IMR-90 (cell line): ENCODE measurements at regions not wholly inside any gene's neighbourhood (a gene's known extent, or its start where the extent isn't known, plus 50 kb on each side); places are given as distances from the start of the nearest gene placed in this dataset.

Source experiments
- ATAC-seq: fragments of 200-7000 bp; cut with Tn5 transposase; 2 replicates; pipeline ENCODE4 v1.9.1; 2020; ENCODE audit warnings: low read depth, mild to moderate bottlenecking, moderate library complexity
- BruUV-seq: library from RNA; stranded (reverse); fragments of 400-500 nt; replicated peaks from 2 replicates; lab custom pipeline; 2021; lab: Mats Ljungman, UMichigan
- CTCF ChIA-PET: fragments of 300-600 bp; formaldehyde crosslinking; extraction: SDS; loops from one replicate; lab custom pipeline; 2021; ENCODE audit warnings: antibody characterized with exemption; lab: Yijun Ruan, JAX
- POLR2A ChIA-PET: fragments of 300-600 bp; sonication (Branson Sonifier 250); formaldehyde crosslinking; loops from one replicate; lab custom pipeline; 2022; ENCODE audit warnings: antibody characterized with exemption; ENCODE audit not compliant: unreplicated experiment; lab: Charles Lee
- DNase-seq: peaks from one replicate; pipeline ENCODE4 v3.0.0; 2013
- H2AFZ ChIP-seq: replicated peaks from 2 replicates; pipeline ENCODE3; 2013; ENCODE audit warnings: low read length, mild to moderate bottlenecking; ENCODE audit not compliant: poor library complexity
- H2AK5ac ChIP-seq: 2 replicates; pipeline ENCODE4 v1.6.1; 2013; ENCODE audit warnings: low read depth, low read length, inconsistent platforms
- H2AK9ac ChIP-seq: replicated peaks from 2 replicates; pipeline ENCODE3; 2013; ENCODE audit warnings: mild to moderate bottlenecking, low read depth, low read length, moderate library complexity; ENCODE audit not compliant: poor library complexity
- H2BK120ac ChIP-seq: 2 replicates; pipeline ENCODE4 v1.6.1; 2013; ENCODE audit warnings: low read depth, low read length, inconsistent platforms
- H2BK15ac ChIP-seq: 3 replicates; pipeline ENCODE4 v1.6.1; 2013; ENCODE audit warnings: low read depth, low read length, inconsistent platforms
- H2BK20ac ChIP-seq: 2 replicates; pipeline ENCODE4 v1.6.1; 2013; ENCODE audit warnings: low read depth, mild to moderate bottlenecking, inconsistent platforms, low read length, moderate library complexity
- H2BK5ac ChIP-seq: 2 replicates; pipeline ENCODE4 v1.6.1; 2013; ENCODE audit warnings: mild to moderate bottlenecking, low read depth, low read length, inconsistent platforms; ENCODE audit not compliant: poor library complexity, severe bottlenecking
- H3K14ac ChIP-seq: replicated peaks from 2 replicates; pipeline ENCODE4 v1.6.1; 2013; ENCODE audit warnings: low read depth, low read length, inconsistent platforms
- H3K18ac ChIP-seq: 2 replicates; pipeline ENCODE4 v1.6.1; 2013; ENCODE audit warnings: low read depth, low read length, control low read depth
- H3K23ac ChIP-seq: 2 replicates; pipeline ENCODE4 v1.6.1; 2013; ENCODE audit warnings: low read depth, low read length, inconsistent platforms
- H3K27ac ChIP-seq: 2 replicates; pipeline ENCODE4 v1.5.1; 2013; ENCODE audit warnings: mild to moderate bottlenecking, control low read depth, low read length; ENCODE audit not compliant: insufficient read depth
- H3K27me3 ChIP-seq: 2 replicates; pipeline ENCODE4 v1.6.1; 2013; ENCODE audit warnings: low read length; ENCODE audit not compliant: control insufficient read depth, insufficient read depth
- H3K36me3 ChIP-seq: 2 replicates; pipeline ENCODE4 v1.6.1; 2013; ENCODE audit warnings: low read length, mixed read lengths; ENCODE audit not compliant: control insufficient read depth, insufficient read depth
- H3K4ac ChIP-seq: 2 replicates; pipeline ENCODE4 v1.6.1; 2013; ENCODE audit warnings: low read depth, low read length, inconsistent platforms
- H3K4me1 ChIP-seq: 2 replicates; pipeline ENCODE4 v1.6.1; 2013; ENCODE audit warnings: low read length, mixed read lengths; ENCODE audit not compliant: control insufficient read depth, insufficient read depth
- H3K4me2 ChIP-seq: 2 replicates; pipeline ENCODE4 v1.6.1; 2013; ENCODE audit warnings: low read depth, mild to moderate bottlenecking, control low read depth, low read length, moderate library complexity
- H3K4me3 ChIP-seq: 2 replicates; pipeline ENCODE4 v1.5.1; 2013; ENCODE audit warnings: low read depth, mild to moderate bottlenecking, control low read depth, low read length, moderate library complexity; ENCODE audit not compliant: insufficient read depth
- H3K56ac ChIP-seq: 2 replicates; pipeline ENCODE4 v1.6.1; 2013; ENCODE audit warnings: low read length, inconsistent platforms; ENCODE audit not compliant: insufficient read depth; ENCODE audit errors: extremely low read depth
- H3K79me1 ChIP-seq, 2 experiments: 2 replicates each; pipeline ENCODE4 v1.6.1; 2013; ENCODE audit warnings: low read length in 2 of 2, inconsistent platforms in 1 of 2, low read depth in 1 of 2
- H3K9ac ChIP-seq: 2 replicates; pipeline ENCODE4 v1.6.1; 2013; ENCODE audit warnings: low read depth, low read length, control low read depth
- H3K9me1 ChIP-seq: 2 replicates; pipeline ENCODE4 v1.6.1; 2013; ENCODE audit warnings: low read length, inconsistent platforms; ENCODE audit not compliant: insufficient read depth
- H3K9me3 ChIP-seq: 2 replicates; pipeline ENCODE4 v1.6.1; 2013; ENCODE audit warnings: low read length; ENCODE audit not compliant: control insufficient read depth, insufficient read depth
- H4K20me1 ChIP-seq: 2 replicates; pipeline ENCODE4 v1.6.1; 2013; ENCODE audit warnings: low read length, inconsistent platforms; ENCODE audit not compliant: insufficient read depth
- H4K5ac ChIP-seq: 2 replicates; pipeline ENCODE4 v1.6.1; 2013; ENCODE audit warnings: mild to moderate bottlenecking, low read depth, low read length, control low read depth
- H4K8ac ChIP-seq, 2 experiments: 2 replicates each; pipeline ENCODE4 v1.6.1; 2013; ENCODE audit warnings: low read depth in 2 of 2, low read length in 2 of 2, control low read depth in 1 of 2, inconsistent platforms in 1 of 2
- H4K91ac ChIP-seq: 2 replicates; pipeline ENCODE4 v1.6.1; 2013; ENCODE audit warnings: low read depth, low read length, inconsistent platforms; ENCODE audit not compliant: insufficient read depth
- BHLHE40 ChIP-seq: fragments of 150-350 bp; IDR thresholded peaks from 2 replicates; pipeline ENCODE4 v1.6.1; 2016; ENCODE audit warnings: mild to moderate bottlenecking, low read depth, low read length
- CEBPB ChIP-seq: IDR thresholded peaks from 2 replicates; pipeline ENCODE4 v1.6.1; 2012; ENCODE audit warnings: low read depth, low read length, improper control_type of control experiment
- CHD1 ChIP-seq: IDR thresholded peaks from 2 replicates; pipeline ENCODE4 v1.6.1; 2012; ENCODE audit warnings: low read depth, low read length, improper control_type of control experiment
- CTCF ChIP-seq: conservative IDR thresholded peaks from 2 replicates; pipeline ENCODE4 v1.5.1; 2012; ENCODE audit warnings: mild to moderate bottlenecking, low read depth, low read length, improper control_type of control experiment
- ELK1 ChIP-seq: fragments of 150-350 bp; IDR thresholded peaks from 2 replicates; pipeline ENCODE4 v1.6.1; 2016; ENCODE audit warnings: low read depth, mild to moderate bottlenecking, low read length, moderate library complexity, borderline replicate concordance
- FOS ChIP-seq: fragments of 150-350 bp; IDR thresholded peaks from 2 replicates; pipeline ENCODE4 v1.6.1; 2016; ENCODE audit warnings: low read depth, low read length
- MAFK ChIP-seq: IDR thresholded peaks from 2 replicates; pipeline ENCODE4 v1.6.1; 2012; ENCODE audit warnings: low read depth, low read length, improper control_type of control experiment
- MAZ ChIP-seq: IDR thresholded peaks from 2 replicates; pipeline ENCODE4 v1.6.1; 2012; ENCODE audit warnings: low read depth, mild to moderate bottlenecking, low read length, improper control_type of control experiment, moderate library complexity, borderline replicate concordance
- MXI1 ChIP-seq: IDR thresholded peaks from 2 replicates; pipeline ENCODE4 v1.6.1; 2012; ENCODE audit warnings: low read depth, mild to moderate bottlenecking, low read length, moderate library complexity, borderline replicate concordance
- NFE2L2 ChIP-seq: fragments of 150-350 bp; IDR thresholded peaks from 2 replicates; pipeline ENCODE4 v1.6.1; 2016; ENCODE audit warnings: low read depth, mild to moderate bottlenecking, low read length
- POLR2A ChIP-seq: IDR thresholded peaks from 2 replicates; pipeline ENCODE4 v1.6.1; 2012; ENCODE audit warnings: mild to moderate bottlenecking, low read depth, low read length
- RAD21 ChIP-seq: IDR thresholded peaks from 2 replicates; pipeline ENCODE4 v1.6.1; 2012; ENCODE audit warnings: low read length, improper control_type of control experiment
- RCOR1 ChIP-seq: IDR thresholded peaks from 2 replicates; pipeline ENCODE4 v1.6.1; 2012; ENCODE audit warnings: mild to moderate bottlenecking, low read length, improper control_type of control experiment; ENCODE audit not compliant: insufficient replicate concordance
- RFX5 ChIP-seq: IDR thresholded peaks from 2 replicates; pipeline ENCODE4 v1.8.0; 2012; ENCODE audit warnings: low read depth, mild to moderate bottlenecking, low read length, moderate library complexity
- SMC3 ChIP-seq: fragments of 150-350 bp; IDR thresholded peaks from 2 replicates; pipeline ENCODE4 v1.6.1; 2016; ENCODE audit warnings: low read depth, mild to moderate bottlenecking, antibody characterized with exemption, low read length, moderate library complexity
- USF2 ChIP-seq: fragments of 150-350 bp; IDR thresholded peaks from 2 replicates; pipeline ENCODE4 v1.6.1; 2017; ENCODE audit warnings: mild to moderate bottlenecking, antibody characterized with exemption, low read length, low read depth
- dilution Hi-C: fragments of 300-500 bp; cut with HindIII; formaldehyde crosslinking; loops from one replicate; pipeline ENCODE4 v1.14.3; 2018; ENCODE audit warnings: low sequenced_read_pairs; ENCODE audit not compliant: unreplicated experiment
- in situ Hi-C: fragments of 300-500 bp; cut with MboI; formaldehyde crosslinking; loops from 3 replicates; pipeline ENCODE4 v1.14.3; 2019; ENCODE audit warnings: low sequenced_read_pairs, inconsistent platforms, mixed read lengths
- intact Hi-C: fragments of 100-400 bp; cut with micrococcal nuclease; formaldehyde crosslinking; loops from 2 replicates; pipeline ENCODE4 v1.10.0; 2022

- H4K91ac ChIP-seq: no peak overlapping the region
- H4K5ac ChIP-seq: no peak overlapping the region
- no peaks in the 10 kb centered on the region for H3K4me1 ChIP-seq
- no peak overlapping the region for H2BK15ac ChIP-seq
- no peaks in the 10 kb centered on the region for H3K27me3 ChIP-seq
- H3K4ac ChIP-seq: no peak overlapping the region
- H3K36me3 ChIP-seq: no peaks in the 10 kb centered on the region
- no peak overlapping the region for H2BK120ac ChIP-seq
- H3K14ac ChIP-seq: no peak overlapping the region
- H3K4me2 ChIP-seq: no peak overlapping the region
- no peak overlapping the region for H4K8ac ChIP-seq
- dilution Hi-C loops: no loop called here
- no peak overlapping the region for H2AK5ac ChIP-seq
- H3K4me3 ChIP-seq: no peak overlapping the region
- no peak overlapping the region for H2AFZ ChIP-seq
- in situ Hi-C loops: no loop called here
- no peak overlapping the region for H3K9ac ChIP-seq
- TF ChIP-seq POLR2A: no peak
- TF ChIP-seq RAD21: no peak
- no peak for TF ChIP-seq MXI1
- no peak for TF ChIP-seq MAFK
- no peak for TF ChIP-seq SMC3
- no peak for TF ChIP-seq BHLHE40
- no peak for TF ChIP-seq ELK1
- no peak for TF ChIP-seq NFE2L2
- TF ChIP-seq RFX5: no peak
- no peak for TF ChIP-seq CHD1
- no peak for TF ChIP-seq USF2
- TF ChIP-seq RCOR1: no peak
- no peak for TF ChIP-seq FOS
- no peak for TF ChIP-seq MAZ
- no peak for TF ChIP-seq CEBPB
- no peak for TF ChIP-seq CTCF
- no TSS peak for BruUV-seq
- H3K18ac ChIP-seq: no peak overlapping the region
- ChIA-PET CTCF (interaction anchor here (0.9 kb wide), 1 partner anchor 9 kb away, joined by 4 read pairs; no protein-coding TSS in a partner anchor), POLR2A (interaction anchor here (0.6 kb wide), 1 partner anchor 103 kb away, joined by 7 read pairs; no protein-coding TSS in a partner anchor)
- ATAC-seq: no peak
- H3K79me1 ChIP-seq: no peaks in the 10 kb centered on the region
- no peak overlapping the region for H3K23ac ChIP-seq
- H2BK20ac ChIP-seq: no peak overlapping the region
- no peak overlapping the region for H3K56ac ChIP-seq
- no peaks in the 10 kb centered on the region for H3K9me1 ChIP-seq
- no peak for DNase-seq
- no peak overlapping the region for H2BK5ac ChIP-seq
- H3K9me3 ChIP-seq: peaks cover 5% of the 10 kb centered on the region; the same call in 1 of the 2 replicates
- H3K27ac ChIP-seq: no peak overlapping the region
- intact Hi-C loops: no loop called here
- no peak overlapping the region for H2AK9ac ChIP-seq
- no peaks in the 10 kb centered on the region for H4K20me1 ChIP-seq
Observed at GRCh38 chr3:96483781-96484180, 330.6 kb upstream of the EPHA6 start.
